HG03039 (cell line): ENCODE measurements at regions not wholly inside any gene's neighbourhood (a gene's known extent, or its start where the extent isn't known, plus 50 kb on each side); places are given as distances from the start of the nearest gene placed in this dataset.

Experiments
- ATAC-seq: cut with Tn5 transposase; IDR thresholded peaks from one replicate; pipeline ENCODE4 v1.9.1; 2021; ENCODE audit warnings: mild to moderate bottlenecking, moderate library complexity; ENCODE audit not compliant: unreplicated experiment

GRCh38 chr20:10986586-10986985 lies 312.8 kb upstream of the JAG1 start:
- ATAC-seq = no peak

GRCh38 chr20:10987651-10988383 lies 314.0 kb upstream of the JAG1 start:
- no peak for ATAC-seq

GRCh38 chr20:10990625-10991382 lies 317.0 kb upstream of the JAG1 start:
- no peak for ATAC-seq

- no peak for ATAC-seq
These were observed 318.9 kb upstream of the JAG1 start for GRCh38 chr20:10992731-10993130.

GRCh38 chr20:10994991-10995700 lies 321.3 kb upstream of the JAG1 start:
- no peak for ATAC-seq

GRCh38 chr20:10998476-10998875 lies 324.7 kb upstream of the JAG1 start:
- no peak for ATAC-seq

GRCh38 chr20:11000416-11000815 lies 326.6 kb upstream of the JAG1 start:
- no peak for ATAC-seq

GRCh38 chr20:11001302-11001701 lies 327.5 kb upstream of the JAG1 start:
- ATAC-seq = no peak

GRCh38 chr20:11001764-11002540 lies 328.2 kb upstream of the JAG1 start:
- ATAC-seq = no peak

GRCh38 chr20:11003341-11003740 lies 329.5 kb upstream of the JAG1 start:
- no peak for ATAC-seq

GRCh38 chr20:11008444-11009033 lies 334.7 kb upstream of the JAG1 start:
- no peak for ATAC-seq

- no peak for ATAC-seq
These were observed 337.9 kb upstream of the JAG1 start for GRCh38 chr20:11011653-11012052.

- no peak for ATAC-seq
These were observed 339.2 kb upstream of the JAG1 start for GRCh38 chr20:11012975-11013374.

- ATAC-seq = no peak
These were observed 340.0 kb upstream of the JAG1 start for GRCh38 chr20:11013801-11014200.

GRCh38 chr20:11015440-11015839 lies 341.6 kb upstream of the JAG1 start:
- no peak for ATAC-seq

GRCh38 chr20:11017446-11017845 lies 343.6 kb upstream of the JAG1 start:
- ATAC-seq = no peak

GRCh38 chr20:11018668-11019170 lies 344.9 kb upstream of the JAG1 start:
- no peak for ATAC-seq

- ATAC-seq = no peak
These were observed 346.9 kb upstream of the JAG1 start for GRCh38 chr20:11020712-11021111.

- ATAC-seq = no peak
These were observed 353.4 kb upstream of the JAG1 start for GRCh38 chr20:11027224-11027623.

GRCh38 chr20:11030351-11030750 lies 356.6 kb upstream of the JAG1 start:
- ATAC-seq = no peak
